Spinal cord (tissue), 9 donors: ENCODE measurements at regions not wholly inside any gene's neighbourhood (a gene's known extent, or its start where the extent isn't known, plus 50 kb on each side); places are given as distances from the start of the nearest gene placed in this dataset.

ENCODE experiments used
- DNase-seq, 6 donors: peaks; one replicate each; pipeline versions ENCODE4 v3.0.0 to v3.0.0-alpha.2; 2013 to 2015; ENCODE audit warnings: low spot score in 6 of 6, low read depth in 4 of 6
- H3K27ac ChIP-seq: one replicate; pipeline ENCODE4 v1.5.1; 2013; ENCODE audit warnings: low read depth, low read length, control low read depth
- H3K27me3 ChIP-seq: one replicate; pipeline ENCODE4 v1.6.1; 2013; ENCODE audit warnings: low read length; ENCODE audit not compliant: control insufficient read depth, insufficient read depth
- H3K36me3 ChIP-seq: one replicate; pipeline ENCODE4 v1.6.1; 2013; ENCODE audit warnings: low read length; ENCODE audit not compliant: control insufficient read depth, insufficient read depth
- H3K4me1 ChIP-seq: one replicate; pipeline ENCODE4 v1.6.1; 2013; ENCODE audit warnings: low read length; ENCODE audit not compliant: control insufficient read depth, insufficient read depth
- H3K4me3 ChIP-seq: one replicate; pipeline ENCODE4 v1.5.1; 2013; ENCODE audit warnings: low read depth, low read length, control low read depth
- H3K9me3 ChIP-seq: one replicate; pipeline ENCODE4 v1.6.1; 2013; ENCODE audit warnings: low read length; ENCODE audit not compliant: control insufficient read depth, insufficient read depth
- WGBS: methylation state at CpG from one replicate; pipeline ENCODE4 v1.1.5; 2013; ENCODE audit warnings: missing lambda C conversion rate; ENCODE audit not compliant: insufficient coverage; 5-methylcytosine and 5-hydroxymethylcytosine counted together
- donor health status: healthy.

GRCh38 chrX:63404332-63404731 is 53.2 kb upstream of the SPIN4 start:
- no peak for DNase-seq
- H3K27ac ChIP-seq: no peak overlapping the region
- no peak overlapping the region for H3K4me3 ChIP-seq
- H3K4me1 ChIP-seq: no peaks in the 10 kb centered on the region
- WGBS: 100% methylated on average over 1 of the region's 1 CpG
- no peaks in the 10 kb centered on the region for H3K36me3 ChIP-seq
- no peaks in the 10 kb centered on the region for H3K27me3 ChIP-seq
- H3K9me3 ChIP-seq: no peaks in the 10 kb centered on the region

GRCh38 chrX:63402106-63402505 is 51.0 kb upstream of the SPIN4 start:
- no CpG with 5 or more reads among the region's 2 CpGs for WGBS
- Histone ChIP-seq H3K36me3 (no peaks in the 10 kb centered on the region), H3K4me1 (no peaks in the 10 kb centered on the region), H3K27ac (no peak overlapping the region), H3K4me3 (no peak overlapping the region), H3K27me3 (no peaks in the 10 kb centered on the region), H3K9me3 (no peaks in the 10 kb centered on the region)
- no peak for DNase-seq
